Suprapubic skin (tissue), 4 donors: ENCODE measurements at regions not wholly inside any gene's neighbourhood (a gene's known extent, or its start where the extent isn't known, plus 50 kb on each side); places are given as distances from the start of the nearest gene placed in this dataset.

ENCODE experiments used
- DNase-seq, 2 donors: peaks; one replicate each; pipeline ENCODE4 v3.0.0-alpha.2; 2019; ENCODE audit warnings: low spot score in 2 of 2
- H3K27ac ChIP-seq: fragments of 200-600 bp; sonication (generic); one replicate; pipeline ENCODE4 v1.5.1; 2019
- H3K27me3 ChIP-seq: fragments of 200-600 bp; sonication (generic); one replicate; pipeline ENCODE4 v1.5.1; 2019
- H3K36me3 ChIP-seq: fragments of 200-600 bp; sonication (generic); one replicate; pipeline ENCODE4 v1.5.1; 2019
- H3K4me1 ChIP-seq: fragments of 200-600 bp; sonication (generic); one replicate; pipeline ENCODE4 v1.5.1; 2019
- H3K4me3 ChIP-seq: fragments of 200-600 bp; sonication (generic); one replicate; pipeline ENCODE4 v1.5.1; 2019; ENCODE audit warnings: mild to moderate bottlenecking
- H3K9me3 ChIP-seq: fragments of 200-600 bp; sonication (generic); one replicate; pipeline ENCODE4 v1.5.1; 2019
- CTCF ChIP-seq, 2 donors: fragments of 200-600 bp in 1 of 2; fragments of 450-650 bp in 1 of 2; sonication (generic) in 1 of 2; IDR thresholded peaks; one replicate each; pipeline ENCODE4 v1.5.1; 2016 to 2019; ENCODE audit warnings: antibody characterized with exemption in 2 of 2, mild to moderate bottlenecking in 1 of 2, moderate library complexity in 1 of 2
- EP300 ChIP-seq: sonication (generic); formaldehyde crosslinking; IDR thresholded peaks from one replicate; pipeline ENCODE4 v1.6.1; 2017; ENCODE audit warnings: antibody characterized with exemption
- POLR2A ChIP-seq, 2 donors: fragments of 450-650 bp; IDR thresholded peaks; one replicate each; pipeline ENCODE4 v1.6.1; 2017; ENCODE audit warnings: antibody characterized with exemption in 2 of 2, mild to moderate bottlenecking in 2 of 2, moderate library complexity in 2 of 2
- POLR2AphosphoS5 ChIP-seq, 3 donors: sonication (generic); formaldehyde crosslinking; IDR thresholded peaks; one replicate each; pipeline ENCODE4 v1.6.1; 2017; ENCODE audit warnings: antibody characterized with exemption in 3 of 3
- WGBS: methylation state at CpG from one replicate; pipeline ENCODE4 v1.1.5; 2018; 5-methylcytosine and 5-hydroxymethylcytosine counted together

- Histone ChIP-seq H3K27ac (no peak overlapping the region), H3K36me3 (no peaks in the 10 kb centered on the region), H3K27me3 (no peaks in the 10 kb centered on the region), H3K4me3 (no peak overlapping the region), H3K4me1 (no peaks in the 10 kb centered on the region), H3K9me3 (no peaks in the 10 kb centered on the region)
- TF ChIP-seq POLR2AphosphoS5 (IDR thresholded peaks at IDR 0.05) (no peak), POLR2A (IDR thresholded peaks at IDR 0.05) (no peak), CTCF (IDR thresholded peaks at IDR 0.05) (no peak), EP300 (no peak)
- DNase-seq: no peak
- 62% methylated on average over 2 of the region's 2 CpGs for WGBS
Observed at GRCh38 chr10:60606343-60607080, 171.8 kb upstream of the CDK1 start.

- H3K4me3 ChIP-seq: no peak overlapping the region
- no peak overlapping the region for H3K27ac ChIP-seq
- no peaks in the 10 kb centered on the region for H3K9me3 ChIP-seq
- H3K27me3 ChIP-seq: no peaks in the 10 kb centered on the region
- no peaks in the 10 kb centered on the region for H3K4me1 ChIP-seq
- H3K36me3 ChIP-seq: no peaks in the 10 kb centered on the region
- TF ChIP-seq EP300: no peak
- no peak for TF ChIP-seq CTCF (IDR thresholded peaks at IDR 0.05)
- no peak for TF ChIP-seq POLR2A (IDR thresholded peaks at IDR 0.05)
- TF ChIP-seq POLR2AphosphoS5 (IDR thresholded peaks at IDR 0.05): no peak
- no peak for DNase-seq
Observed at GRCh38 chr10:60605476-60605875, 172.8 kb upstream of the CDK1 start.

GRCh38 chr10:60604342-60604741 is 173.9 kb upstream of the CDK1 start:
- Histone ChIP-seq H3K4me3 (no peak overlapping the region), H3K9me3 (no peaks in the 10 kb centered on the region), H3K4me1 (no peaks in the 10 kb centered on the region), H3K27me3 (no peaks in the 10 kb centered on the region), H3K36me3 (no peaks in the 10 kb centered on the region), H3K27ac (no peak overlapping the region)
- TF ChIP-seq POLR2AphosphoS5 (IDR thresholded peaks at IDR 0.05) (no peak), CTCF (IDR thresholded peaks at IDR 0.05) (no peak), EP300 (no peak), POLR2A (IDR thresholded peaks at IDR 0.05) (no peak)
- no peak for DNase-seq
- 45% methylated on average over 1 of the region's 1 CpG for WGBS

DNA sequence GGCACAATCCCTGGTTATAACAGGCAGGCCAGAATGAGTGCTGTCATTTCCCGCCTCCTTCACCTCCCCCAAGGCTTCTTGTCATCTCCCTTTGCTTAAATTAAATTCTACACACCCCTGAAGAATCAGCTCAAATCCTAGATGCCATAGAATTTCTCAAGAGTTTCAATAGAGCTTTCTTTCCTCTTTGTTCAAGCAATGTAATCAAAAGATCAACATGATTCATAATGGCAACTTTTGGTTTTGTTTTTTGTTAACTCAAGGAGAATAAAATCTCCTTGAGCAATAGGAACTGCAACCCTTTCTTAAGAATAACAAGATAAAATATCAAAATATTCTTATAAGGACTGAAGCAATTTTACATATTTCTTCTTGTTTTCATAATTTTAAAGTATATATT is 180.8 kb upstream of the CDK1 start:
- Histone ChIP-seq H3K4me3 (no peak overlapping the region), H3K4me1 (no peaks in the 10 kb centered on the region), H3K36me3 (no peaks in the 10 kb centered on the region), H3K27me3 (no peaks in the 10 kb centered on the region), H3K27ac (no peak overlapping the region), H3K9me3 (no peaks in the 10 kb centered on the region)
- no peak for DNase-seq
- TF ChIP-seq EP300 (no peak), POLR2A (IDR thresholded peaks at IDR 0.05) (no peak), POLR2AphosphoS5 (IDR thresholded peaks at IDR 0.05) (no peak), CTCF (IDR thresholded peaks at IDR 0.05) (no peak)
- WGBS: 96% methylated on average over 1 of the region's 1 CpG

GRCh38 chr10:60595852-60596251 is 182.4 kb upstream of the CDK1 start:
- 91% methylated on average over 3 of the region's 3 CpGs for WGBS
- no peak overlapping the region for H3K4me3 ChIP-seq
- no peak for DNase-seq
- H3K27me3 ChIP-seq: no peaks in the 10 kb centered on the region
- no peaks in the 10 kb centered on the region for H3K36me3 ChIP-seq
- H3K4me1 ChIP-seq: no peaks in the 10 kb centered on the region
- TF ChIP-seq POLR2A (IDR thresholded peaks at IDR 0.05) (no peak), POLR2AphosphoS5 (IDR thresholded peaks at IDR 0.05) (no peak), EP300 (no peak), CTCF (IDR thresholded peaks at IDR 0.05) (no peak)
- H3K9me3 ChIP-seq: no peaks in the 10 kb centered on the region
- no peak overlapping the region for H3K27ac ChIP-seq
